ENCODE measurements at regions not wholly inside any gene's neighbourhood (a gene's known extent, or its start where the extent isn't known, plus 50 kb on each side); places are given as distances from the start of the nearest gene placed in this dataset.
"Not testable (repeated sequence)": the region's sequence is repeated elsewhere in the genome, so short reads cannot be mapped to it uniquely, and the experiment has no call there.

GRCh38 chr13:65336087-65336749 lies 1893.9 kb downstream of the PCDH9 start:
- no peaks in the 10 kb centered on the region for H3K36me3 Mint-ChIP-seq
- peaks cover 4% of the 10 kb centered on the region for H3K9me3 Mint-ChIP-seq
- no peak for DNase-seq (ENCODE audit: low spot score in 2 of 2)
- H3K4me3 Mint-ChIP-seq, result no peak overlapping the region
- H3K27me3 Mint-ChIP-seq, result no peaks in the 10 kb centered on the region
- no peaks in the 10 kb centered on the region for H3K4me1 Mint-ChIP-seq
- no peak overlapping the region for H3K27ac Mint-ChIP-seq
- ATAC-seq (ENCODE audit: low read depth), result no peak

GRCh38 chr13:65330691-65331090 lies 1899.4 kb downstream of the PCDH9 start:
- no peak for ATAC-seq (ENCODE audit: low read depth)
- H3K9me3 Mint-ChIP-seq, result peaks cover 6% of the 10 kb centered on the region
- no peaks in the 10 kb centered on the region for H3K36me3 Mint-ChIP-seq

GRCh38 chr13:65330287-65330686 lies 1899.8 kb downstream of the PCDH9 start:
- Mint-ChIP-seq H3K9me3 (peaks cover 6% of the 10 kb centered on the region), H3K4me3 (no peak overlapping the region), H3K36me3 (no peaks in the 10 kb centered on the region), H3K27me3 (no peaks in the 10 kb centered on the region), H3K4me1 (no peaks in the 10 kb centered on the region), H3K27ac (no peak overlapping the region)
- ATAC-seq (ENCODE audit: low read depth) (no peak), DNase-seq (ENCODE audit: low spot score in 2 of 2) (no peak)

More at GRCh38 chr13:65330691-65331090, 1899.4 kb downstream of the PCDH9 start:
- no peak overlapping the region for H3K4me3 Mint-ChIP-seq
- H3K27ac Mint-ChIP-seq, result no peak overlapping the region
- no peak for DNase-seq (ENCODE audit: low spot score in 2 of 2)
- no peaks in the 10 kb centered on the region for H3K27me3 Mint-ChIP-seq
- no peaks in the 10 kb centered on the region for H3K4me1 Mint-ChIP-seq

DNA sequence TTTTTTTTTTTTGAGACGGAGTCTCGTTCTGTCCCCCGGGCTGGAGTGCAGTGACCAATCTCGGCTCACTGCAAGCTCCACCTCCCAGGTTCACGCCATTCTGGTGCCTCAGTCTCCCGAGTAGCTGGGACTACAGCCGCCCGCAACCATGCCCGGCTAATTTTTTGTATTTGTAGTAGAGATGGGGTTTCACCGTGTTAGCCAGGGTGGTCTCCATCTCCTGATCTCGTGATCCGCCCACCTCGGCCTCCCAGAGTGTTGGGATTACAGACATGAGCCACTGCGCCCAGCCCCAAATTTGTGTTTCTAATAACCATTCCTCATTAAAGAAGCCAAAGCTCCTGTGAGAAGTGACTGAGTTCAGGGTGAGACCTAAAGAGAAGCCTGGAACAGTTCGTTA lies 1906.9 kb downstream of the PCDH9 start:
- H3K36me3 Mint-ChIP-seq; ATAC-seq (ENCODE audit: low read depth); H3K27ac Mint-ChIP-seq; H3K27me3 Mint-ChIP-seq; H3K4me3 Mint-ChIP-seq; DNase-seq (ENCODE audit: low spot score in 2 of 2); H3K9me3 Mint-ChIP-seq; H3K4me1 Mint-ChIP-seq: not testable (repeated sequence)

GRCh38 chr13:65321423-65321822 lies 1908.7 kb downstream of the PCDH9 start:
- not testable (repeated sequence) for H3K9me3 Mint-ChIP-seq; ATAC-seq (ENCODE audit: low read depth); H3K27ac Mint-ChIP-seq; DNase-seq (ENCODE audit: low spot score in 2 of 2); H3K4me1 Mint-ChIP-seq; H3K36me3 Mint-ChIP-seq; H3K27me3 Mint-ChIP-seq; H3K4me3 Mint-ChIP-seq

DNA sequence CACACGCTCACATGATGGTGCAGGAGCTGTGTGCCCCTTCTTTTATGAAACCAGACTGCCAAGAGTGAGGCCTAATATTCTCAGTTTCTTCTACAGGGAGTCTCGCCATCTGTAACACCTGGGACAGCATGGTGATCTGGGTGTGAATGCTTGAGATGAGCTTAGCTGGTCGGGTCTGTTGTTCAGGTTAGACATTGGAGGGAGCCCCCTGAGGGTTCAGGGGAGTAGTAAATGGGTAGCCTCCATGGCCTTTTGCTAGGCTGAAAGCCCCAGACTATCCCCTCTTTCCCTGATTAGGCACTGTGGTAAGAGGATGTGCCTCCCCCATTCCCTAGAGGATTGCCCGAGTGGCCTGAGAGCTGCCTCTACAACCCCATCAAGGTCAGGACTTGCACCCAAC lies 1916.1 kb downstream of the PCDH9 start:
- no peak overlapping the region for H3K27ac Mint-ChIP-seq
- no peak overlapping the region for H3K4me3 Mint-ChIP-seq
- no peaks in the 10 kb centered on the region for H3K4me1 Mint-ChIP-seq
- H3K9me3 Mint-ChIP-seq, result peaks cover 11% of the 10 kb centered on the region
- DNase-seq (ENCODE audit: low spot score in 2 of 2) (no peak), ATAC-seq (ENCODE audit: low read depth) (no peak)
- H3K27me3 Mint-ChIP-seq, result no peaks in the 10 kb centered on the region
- no peaks in the 10 kb centered on the region for H3K36me3 Mint-ChIP-seq

DNA sequence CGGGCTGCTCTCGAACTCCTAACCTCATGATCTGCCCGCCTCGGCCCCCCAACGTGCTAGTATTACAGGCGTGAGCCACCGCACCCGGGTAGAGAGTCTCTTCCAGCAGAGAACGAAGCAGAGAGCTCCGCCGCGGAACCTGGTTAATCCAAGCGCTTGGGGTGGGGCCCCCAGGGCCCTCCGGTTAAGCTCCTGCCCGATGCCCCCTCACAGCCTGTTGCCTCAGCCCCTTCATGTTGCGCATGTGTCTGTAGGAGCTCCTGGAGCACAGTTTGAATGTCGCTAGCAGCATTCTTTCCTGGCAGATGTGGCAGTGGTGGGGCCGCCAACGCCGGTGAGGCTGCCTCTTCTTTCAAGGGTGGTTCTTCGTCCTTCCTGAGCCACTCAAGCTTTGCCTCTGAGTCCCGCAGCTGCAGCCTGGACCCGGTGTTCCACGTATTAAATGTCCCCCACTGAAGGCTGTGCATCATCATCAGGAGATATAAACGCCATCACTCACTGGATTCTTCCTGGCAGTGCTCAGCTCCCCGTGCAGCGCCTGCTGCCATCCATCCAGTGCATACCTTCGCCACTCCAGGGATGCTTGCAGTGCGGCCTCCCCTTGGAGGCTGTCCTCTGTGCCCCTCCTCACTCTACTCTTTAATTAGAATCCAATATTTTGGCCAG lies 1919.3 kb downstream of the PCDH9 start:
- Mint-ChIP-seq H3K36me3 (no peaks in the 10 kb centered on the region), H3K4me3 (no peak overlapping the region), H3K4me1 (no peaks in the 10 kb centered on the region), H3K27me3 (no peaks in the 10 kb centered on the region), H3K27ac (no peak overlapping the region), H3K9me3 (peaks cover 10% of the 10 kb centered on the region)
- ATAC-seq (ENCODE audit: low read depth) (no peak), DNase-seq (ENCODE audit: low spot score in 2 of 2) (no peak)

DNA sequence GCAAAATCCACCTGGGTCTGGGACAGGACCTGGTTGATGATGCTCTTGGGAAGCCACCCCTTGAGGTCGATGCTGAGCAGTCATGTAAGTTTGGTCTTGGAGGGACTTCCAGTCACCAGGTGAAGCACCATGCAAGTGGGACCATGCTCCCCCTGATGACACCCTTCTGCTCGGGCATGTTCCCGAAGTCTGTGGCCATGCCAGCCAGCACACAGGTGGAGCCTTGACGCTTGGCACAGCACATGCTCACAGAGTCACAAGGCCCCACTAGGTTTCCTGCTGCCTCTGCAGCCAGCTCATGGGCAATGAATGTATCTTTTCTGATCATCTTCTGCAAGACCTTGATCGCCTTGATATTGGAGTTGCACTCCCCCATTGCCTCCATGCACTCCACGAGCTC lies 1920.2 kb downstream of the PCDH9 start:
- no peaks in the 10 kb centered on the region for H3K27me3 Mint-ChIP-seq
- H3K27ac Mint-ChIP-seq, result no peak overlapping the region
- no peaks in the 10 kb centered on the region for H3K36me3 Mint-ChIP-seq
- DNase-seq (ENCODE audit: low spot score in 2 of 2) (no peak), ATAC-seq (ENCODE audit: low read depth) (no peak)
- H3K9me3 Mint-ChIP-seq, result peaks cover 8% of the 10 kb centered on the region
- H3K4me3 Mint-ChIP-seq, result no peak overlapping the region
- no peaks in the 10 kb centered on the region for H3K4me1 Mint-ChIP-seq

DNA sequence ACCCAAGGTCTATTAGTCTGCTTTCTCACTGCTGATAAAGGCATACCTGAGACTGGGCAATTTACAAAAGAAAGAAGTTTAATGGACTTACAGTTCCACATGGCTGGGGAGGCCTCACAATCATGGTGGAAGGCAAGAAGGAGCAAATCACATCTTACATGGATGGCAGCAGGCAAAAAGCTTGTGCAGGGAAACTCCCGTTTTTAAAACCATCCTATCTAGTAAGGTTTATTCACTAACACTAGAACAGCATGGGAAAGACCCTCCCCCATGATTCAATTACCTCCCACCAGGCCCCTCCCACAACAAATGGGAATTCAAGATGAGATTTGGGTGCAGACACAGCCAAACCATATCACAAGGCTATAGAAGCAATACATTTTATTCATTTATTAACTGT lies 1921.4 kb downstream of the PCDH9 start:
- H3K36me3 Mint-ChIP-seq; H3K9me3 Mint-ChIP-seq; H3K27me3 Mint-ChIP-seq; DNase-seq (ENCODE audit: low spot score in 2 of 2); H3K27ac Mint-ChIP-seq; H3K4me1 Mint-ChIP-seq; H3K4me3 Mint-ChIP-seq; ATAC-seq (ENCODE audit: low read depth): not testable (repeated sequence)

- DNase-seq (ENCODE audit: low spot score in 2 of 2) (no peak), ATAC-seq (ENCODE audit: low read depth) (no peak)
- Mint-ChIP-seq H3K27me3 (no peaks in the 10 kb centered on the region), H3K27ac (no peak overlapping the region), H3K36me3 (no peaks in the 10 kb centered on the region), H3K9me3 (peaks cover 6% of the 10 kb centered on the region), H3K4me3 (no peak overlapping the region), H3K4me1 (no peaks in the 10 kb centered on the region)
Observed at GRCh38 chr13:65307056-65307455, 1923.1 kb downstream of the PCDH9 start.

DNA sequence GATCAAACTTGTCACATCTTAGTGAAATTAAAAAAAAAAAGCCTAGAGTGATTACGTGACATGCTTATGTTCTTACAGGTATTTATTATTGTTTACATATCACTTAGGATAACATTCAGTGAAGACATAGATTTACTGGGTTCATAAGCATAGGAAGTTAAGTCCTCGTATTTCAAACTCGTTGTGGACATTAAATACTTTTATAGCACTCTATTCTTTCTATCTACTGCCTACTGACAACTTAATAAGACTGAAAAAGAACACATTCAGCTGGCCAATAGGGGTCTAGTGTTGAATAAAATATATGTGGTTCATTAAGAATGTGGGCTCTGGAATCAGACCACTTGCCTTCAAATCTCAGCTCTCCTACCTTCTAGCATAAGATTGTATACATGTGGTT lies 1927.4 kb downstream of the PCDH9 start:
- Mint-ChIP-seq H3K4me1 (no peaks in the 10 kb centered on the region), H3K36me3 (no peaks in the 10 kb centered on the region), H3K27ac (no peak overlapping the region), H3K27me3 (no peaks in the 10 kb centered on the region), H3K4me3 (no peak overlapping the region), H3K9me3 (no peaks in the 10 kb centered on the region)
- ATAC-seq (ENCODE audit: low read depth) (no peak), DNase-seq (ENCODE audit: low spot score in 2 of 2) (no peak)

- Mint-ChIP-seq H3K9me3 (no peaks in the 10 kb centered on the region), H3K27ac (no peak overlapping the region), H3K36me3 (no peaks in the 10 kb centered on the region), H3K4me3 (no peak overlapping the region), H3K4me1 (no peaks in the 10 kb centered on the region), H3K27me3 (no peaks in the 10 kb centered on the region)
- ATAC-seq (ENCODE audit: low read depth), result no peak
- DNase-seq (ENCODE audit: low spot score in 2 of 2), result no peak
Observed at GRCh38 chr13:65301506-65301905, 1928.6 kb downstream of the PCDH9 start.

- Mint-ChIP-seq H3K4me1 (no peaks in the 10 kb centered on the region), H3K4me3 (no peak overlapping the region), H3K27ac (no peak overlapping the region), H3K9me3 (peaks cover 2% of the 10 kb centered on the region), H3K27me3 (no peaks in the 10 kb centered on the region), H3K36me3 (no peaks in the 10 kb centered on the region)
- DNase-seq (ENCODE audit: low spot score in 2 of 2) (no peak), ATAC-seq (ENCODE audit: low read depth) (no peak)
Observed at GRCh38 chr13:65300220-65300619, 1929.9 kb downstream of the PCDH9 start.

DNA sequence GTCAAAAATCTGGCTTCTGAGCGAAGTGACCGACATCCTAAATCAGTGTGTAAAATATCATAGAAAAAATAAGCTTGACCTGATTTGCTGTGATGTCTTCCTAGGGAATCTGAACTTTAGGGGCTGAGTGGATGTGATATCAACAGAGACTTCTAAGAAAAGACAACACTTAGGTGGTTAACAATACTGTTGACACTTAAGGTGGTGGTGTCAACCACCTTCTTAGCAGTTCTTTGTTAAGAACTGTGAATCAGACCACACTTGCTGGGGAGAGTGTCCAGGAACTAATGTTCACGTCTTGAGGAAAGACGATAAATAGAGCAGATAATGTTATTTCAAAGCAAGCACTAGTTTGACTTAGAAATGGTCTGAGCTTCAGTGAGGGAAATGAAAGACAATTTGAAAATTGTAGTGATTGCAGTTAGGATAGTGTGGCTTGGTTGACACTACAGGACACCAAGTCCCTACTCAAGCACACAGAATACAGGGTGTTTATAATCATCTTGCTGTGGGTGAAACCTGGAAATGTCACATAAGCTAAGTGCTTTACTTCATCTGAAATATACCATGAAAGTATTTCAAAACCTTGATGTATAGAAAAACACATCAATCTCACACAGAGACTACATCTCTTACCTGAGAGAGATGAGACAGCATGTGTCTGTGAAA lies 1936.5 kb downstream of the PCDH9 start:
- Mint-ChIP-seq H3K36me3 (no peaks in the 10 kb centered on the region), H3K4me1 (no peaks in the 10 kb centered on the region), H3K4me3 (no peak overlapping the region), H3K9me3 (peaks cover 4% of the 10 kb centered on the region), H3K27ac (no peak overlapping the region), H3K27me3 (no peaks in the 10 kb centered on the region)
- no peak for ATAC-seq (ENCODE audit: low read depth)
- no peak for DNase-seq (ENCODE audit: low spot score in 2 of 2)

Measured in memory B cell (primary cell).